ENCODE measurements at regions not wholly inside any gene's neighbourhood (a gene's known extent, or its start where the extent isn't known, plus 50 kb on each side); places are given as distances from the start of the nearest gene placed in this dataset.

GRCh38 chr6:156620331-156620730 lies 156.8 kb upstream of the ARID1B start (continued):
- TF ChIP-seq CTCF (conservative IDR thresholded peaks at IDR 0.05; ENCODE audit: low read depth in 2 of 2) (no peak), EZH2 (IDR thresholded peaks at IDR 0.05; ENCODE audit: low read depth, unreplicated experiment) (no peak)

DNA sequence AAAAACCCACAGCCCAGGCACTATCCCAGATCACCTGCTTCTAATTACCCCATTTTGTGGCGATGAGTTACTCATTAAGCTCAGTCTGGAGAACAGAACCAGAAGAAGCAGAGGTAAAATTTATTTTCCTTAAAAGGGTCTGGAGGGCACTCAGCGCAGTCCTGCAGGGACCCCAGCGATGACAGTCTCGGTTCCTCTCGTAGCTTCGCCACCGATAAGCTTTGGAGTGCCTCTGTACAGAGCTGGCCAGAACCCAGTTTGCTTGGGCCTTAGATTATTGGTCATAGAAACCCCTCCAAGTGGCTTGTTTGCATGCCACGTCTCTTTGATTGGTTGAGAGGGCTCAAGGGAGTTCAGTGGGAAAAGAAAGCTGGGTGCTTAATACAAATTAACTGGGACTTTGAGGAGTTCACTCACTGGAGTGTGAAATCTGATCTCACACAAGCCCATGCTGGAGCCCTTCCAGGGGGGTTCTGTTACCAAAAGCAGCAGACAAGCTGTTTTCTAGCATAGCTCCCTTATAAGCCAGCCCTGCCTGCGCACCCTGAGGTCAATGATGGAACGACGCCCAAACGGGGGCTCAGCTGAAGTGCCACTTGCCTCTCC lies 158.5 kb upstream of the ARID1B start:
- H3K36me3 ChIP-seq (ENCODE audit: insufficient read depth): no peaks in the 10 kb centered on the region
- no peaks in the 10 kb centered on the region for H3K27me3 ChIP-seq (ENCODE audit: insufficient read depth)
- no peak overlapping the region for H3K27ac ChIP-seq (ENCODE audit: low read depth)
- H4K20me1 ChIP-seq (replicated peaks; ENCODE audit: insufficient read depth): no peaks in the 10 kb centered on the region
- H3K4me3 Mint-ChIP-seq: no peak overlapping the region
- H3K9me2 ChIP-seq (ENCODE audit: insufficient read depth): no peaks in the 10 kb centered on the region
- peaks cover 13% of the 10 kb centered on the region; the same call in 1 of the 3 replicates for H3K4me1 Mint-ChIP-seq
- H3K36me3 Mint-ChIP-seq (ENCODE audit: low read depth): peaks cover 15% of the 10 kb centered on the region
- no peak overlapping the region for H3K27ac Mint-ChIP-seq
- H3K4me2 ChIP-seq: no peak overlapping the region
- no peak overlapping the region for H3K4me3 ChIP-seq
- TF ChIP-seq CTCF (conservative IDR thresholded peaks at IDR 0.05; ENCODE audit: low read depth in 2 of 2): peak; percentile 8 to 33; a peak in 2 of 4 replicates
- TF ChIP-seq, protein P1, sequence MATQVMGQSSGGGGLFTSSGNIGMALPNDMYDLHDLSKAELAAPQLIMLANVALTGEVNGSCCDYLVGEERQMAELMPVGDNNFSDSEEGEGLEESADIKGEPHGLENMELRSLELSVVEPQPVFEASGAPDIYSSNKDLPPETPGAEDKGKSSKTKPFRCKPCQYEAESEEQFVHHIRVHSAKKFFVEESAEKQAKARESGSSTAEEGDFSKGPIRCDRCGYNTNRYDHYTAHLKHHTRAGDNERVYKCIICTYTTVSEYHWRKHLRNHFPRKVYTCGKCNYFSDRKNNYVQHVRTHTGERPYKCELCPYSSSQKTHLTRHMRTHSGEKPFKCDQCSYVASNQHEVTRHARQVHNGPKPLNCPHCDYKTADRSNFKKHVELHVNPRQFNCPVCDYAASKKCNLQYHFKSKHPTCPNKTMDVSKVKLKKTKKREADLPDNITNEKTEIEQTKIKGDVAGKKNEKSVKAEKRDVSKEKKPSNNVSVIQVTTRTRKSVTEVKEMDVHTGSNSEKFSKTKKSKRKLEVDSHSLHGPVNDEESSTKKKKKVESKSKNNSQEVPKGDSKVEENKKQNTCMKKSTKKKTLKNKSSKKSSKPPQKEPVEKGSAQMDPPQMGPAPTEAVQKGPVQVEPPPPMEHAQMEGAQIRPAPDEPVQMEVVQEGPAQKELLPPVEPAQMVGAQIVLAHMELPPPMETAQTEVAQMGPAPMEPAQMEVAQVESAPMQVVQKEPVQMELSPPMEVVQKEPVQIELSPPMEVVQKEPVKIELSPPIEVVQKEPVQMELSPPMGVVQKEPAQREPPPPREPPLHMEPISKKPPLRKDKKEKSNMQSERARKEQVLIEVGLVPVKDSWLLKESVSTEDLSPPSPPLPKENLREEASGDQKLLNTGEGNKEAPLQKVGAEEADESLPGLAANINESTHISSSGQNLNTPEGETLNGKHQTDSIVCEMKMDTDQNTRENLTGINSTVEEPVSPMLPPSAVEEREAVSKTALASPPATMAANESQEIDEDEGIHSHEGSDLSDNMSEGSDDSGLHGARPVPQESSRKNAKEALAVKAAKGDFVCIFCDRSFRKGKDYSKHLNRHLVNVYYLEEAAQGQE (IDR thresholded peaks at IDR 0.05; ENCODE audit: unreplicated experiment): no peak
- peaks cover 12% of the 10 kb centered on the region for H3K9me3 Mint-ChIP-seq
- H2AFZ ChIP-seq: peak overlapping the region; percentile 50; the same call in 1 of the 2 replicates
- H3K27me3 Mint-ChIP-seq (ENCODE audit: insufficient read depth, low read depth, poor library complexity): peaks cover 5% of the 10 kb centered on the region
- H3F3A ChIP-seq (replicated peaks; ENCODE audit: low read depth): no peaks in the 10 kb centered on the region
- H3K4me1 ChIP-seq (ENCODE audit: insufficient read depth): no peaks in the 10 kb centered on the region
- peak; percentile 97 for ATAC-seq
- peak; percentile 75 for DNase-seq (ENCODE audit: low spot score)
- no peaks in the 10 kb centered on the region for H3K79me2 ChIP-seq (replicated peaks; ENCODE audit: insufficient read depth)

GRCh38 chr6:156617941-156618340 lies 159.2 kb upstream of the ARID1B start:
- no peaks in the 10 kb centered on the region for H4K20me1 ChIP-seq (replicated peaks; ENCODE audit: insufficient read depth)
- H3K27ac ChIP-seq (ENCODE audit: low read depth): no peak overlapping the region
- H3K27me3 ChIP-seq (ENCODE audit: insufficient read depth): no peaks in the 10 kb centered on the region
- H3K27ac Mint-ChIP-seq: no peak overlapping the region
- peaks cover 21% of the 10 kb centered on the region for H3K36me3 Mint-ChIP-seq (ENCODE audit: low read depth)
- H2AFZ ChIP-seq: no peak overlapping the region
- H3K9me3 Mint-ChIP-seq: peaks cover 20% of the 10 kb centered on the region
- H3F3A ChIP-seq (replicated peaks; ENCODE audit: low read depth): no peaks in the 10 kb centered on the region
- H3K4me1 Mint-ChIP-seq: peaks cover 13% of the 10 kb centered on the region; the same call in 1 of the 3 replicates
- no peak overlapping the region for H3K4me3 Mint-ChIP-seq
- H3K4me3 ChIP-seq: no peak overlapping the region
- no peaks in the 10 kb centered on the region for H3K4me1 ChIP-seq (ENCODE audit: insufficient read depth)
- no peaks in the 10 kb centered on the region for H3K79me2 ChIP-seq (replicated peaks; ENCODE audit: insufficient read depth)
- H3K36me3 ChIP-seq (ENCODE audit: insufficient read depth): no peaks in the 10 kb centered on the region
- ATAC-seq (no peak), DNase-seq (ENCODE audit: low spot score) (no peak)
- H3K27me3 Mint-ChIP-seq (ENCODE audit: insufficient read depth, low read depth, poor library complexity): peaks cover 5% of the 10 kb centered on the region
- H3K9me2 ChIP-seq (ENCODE audit: insufficient read depth): no peaks in the 10 kb centered on the region
- H3K4me2 ChIP-seq: no peak overlapping the region
- TF ChIP-seq POLR2AphosphoS5 (IDR thresholded peaks at IDR 0.05; ENCODE audit: low read depth) (no peak), NANOG (IDR thresholded peaks at IDR 0.05; ENCODE audit: borderline replicate concordance) (no peak), ZNF114 (CRISPR knock-in tag; IDR thresholded peaks at IDR 0.05) (no peak), JUNB (IDR thresholded peaks at IDR 0.05; ENCODE audit: unreplicated experiment) (no peak)

All from GM23338 (cell line).